Neural progenitor cell (in vitro differentiated cells): ENCODE measurements at regions not wholly inside any gene's neighbourhood (a gene's known extent, or its start where the extent isn't known, plus 50 kb on each side); places are given as distances from the start of the nearest gene placed in this dataset.

Experiments
- EZH2 ChIP-seq: fragments of 200-600 bp; sonication (generic); IDR thresholded peaks from 2 replicates; pipeline ENCODE4 v1.6.1; 2017; ENCODE audit warnings: antibody characterized with exemption, mild to moderate bottlenecking, moderate library complexity
- EZH2phosphoT487 ChIP-seq: fragments of 200-600 bp; sonication (generic); IDR thresholded peaks from 2 replicates; pipeline ENCODE4 v1.6.1; 2017; ENCODE audit warnings: antibody characterized with exemption
- TF ChIP-seq, protein P1 (sequence below): fragments of 200-600 bp; sonication (generic); IDR thresholded peaks from 2 replicates; pipeline ENCODE4 v1.5.1; 2017; ENCODE audit warnings: antibody characterized with exemption, mild to moderate bottlenecking

DNA sequence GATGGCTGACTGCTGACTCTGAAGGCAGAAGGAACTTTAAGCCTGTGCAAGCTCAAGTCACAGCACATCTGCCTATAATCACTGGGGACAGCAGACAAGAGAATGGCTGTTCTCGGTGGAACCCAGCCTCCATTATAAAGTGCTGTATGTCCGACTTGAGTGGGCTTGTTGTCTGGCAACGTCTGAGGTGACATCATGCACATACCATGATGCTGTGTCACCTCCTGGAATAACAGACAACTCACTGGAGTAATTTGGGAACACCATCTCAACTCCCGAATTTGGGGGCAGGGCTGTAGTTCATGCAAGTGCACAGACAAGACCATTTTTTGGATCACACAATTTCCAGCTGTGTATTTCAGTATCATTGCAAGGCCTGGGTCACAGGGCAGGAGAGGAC, 59.8 kb upstream of the GPM6B start:
- TF ChIP-seq, protein P1, sequence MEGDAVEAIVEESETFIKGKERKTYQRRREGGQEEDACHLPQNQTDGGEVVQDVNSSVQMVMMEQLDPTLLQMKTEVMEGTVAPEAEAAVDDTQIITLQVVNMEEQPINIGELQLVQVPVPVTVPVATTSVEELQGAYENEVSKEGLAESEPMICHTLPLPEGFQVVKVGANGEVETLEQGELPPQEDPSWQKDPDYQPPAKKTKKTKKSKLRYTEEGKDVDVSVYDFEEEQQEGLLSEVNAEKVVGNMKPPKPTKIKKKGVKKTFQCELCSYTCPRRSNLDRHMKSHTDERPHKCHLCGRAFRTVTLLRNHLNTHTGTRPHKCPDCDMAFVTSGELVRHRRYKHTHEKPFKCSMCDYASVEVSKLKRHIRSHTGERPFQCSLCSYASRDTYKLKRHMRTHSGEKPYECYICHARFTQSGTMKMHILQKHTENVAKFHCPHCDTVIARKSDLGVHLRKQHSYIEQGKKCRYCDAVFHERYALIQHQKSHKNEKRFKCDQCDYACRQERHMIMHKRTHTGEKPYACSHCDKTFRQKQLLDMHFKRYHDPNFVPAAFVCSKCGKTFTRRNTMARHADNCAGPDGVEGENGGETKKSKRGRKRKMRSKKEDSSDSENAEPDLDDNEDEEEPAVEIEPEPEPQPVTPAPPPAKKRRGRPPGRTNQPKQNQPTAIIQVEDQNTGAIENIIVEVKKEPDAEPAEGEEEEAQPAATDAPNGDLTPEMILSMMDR = no peak
- no peak for TF ChIP-seq EZH2
- no peak for TF ChIP-seq EZH2phosphoT487
